GM12875 (cell line): ENCODE measurements at regions not wholly inside any gene's neighbourhood (a gene's known extent, or its start where the extent isn't known, plus 50 kb on each side); places are given as distances from the start of the nearest gene placed in this dataset.
"Not testable (repeated sequence)": the region's sequence is repeated elsewhere in the genome, so short reads cannot be mapped to it uniquely, and the experiment has no call there.

Source experiments
- H3K4me3 ChIP-seq: one replicate; pipeline ENCODE4 v1.5.1; 2011; ENCODE audit warnings: low read depth, low read length, control low read depth
- CTCF ChIP-seq: IDR thresholded peaks from 2 replicates; pipeline ENCODE4 v1.5.1; 2011; ENCODE audit warnings: low read depth, mild to moderate bottlenecking, control low read depth, inconsistent platforms, low read length, moderate library complexity, borderline replicate concordance; ENCODE audit not compliant: insufficient read depth

- H3K4me3 ChIP-seq, result no peak overlapping the region
- no peak for TF ChIP-seq CTCF
Measured at GRCh38 chr12:90209029-90209428, 500.4 kb upstream of the ATP2B1 start.

GRCh38 chr12:90208379-90208778 is 499.7 kb upstream of the ATP2B1 start:
- H3K4me3 ChIP-seq, result not testable (repeated sequence)

GRCh38 chr12:90207799-90208198 is 499.2 kb upstream of the ATP2B1 start:
- no peak for TF ChIP-seq CTCF
- no peak overlapping the region for H3K4me3 ChIP-seq

GRCh38 chr12:90205165-90205564 is 496.5 kb upstream of the ATP2B1 start:
- no peak for TF ChIP-seq CTCF

GRCh38 chr12:90203556-90203955 is 494.9 kb upstream of the ATP2B1 start:
- TF ChIP-seq CTCF, result no peak
- no peak overlapping the region for H3K4me3 ChIP-seq

More at GRCh38 chr12:90205165-90205564, 496.5 kb upstream of the ATP2B1 start:
- no peak overlapping the region for H3K4me3 ChIP-seq

GRCh38 chr12:90199006-90199405 is 490.4 kb upstream of the ATP2B1 start:
- H3K4me3 ChIP-seq, result no peak overlapping the region
- TF ChIP-seq CTCF, result no peak

GRCh38 chr12:90193500-90193899 is 484.9 kb upstream of the ATP2B1 start:
- H3K4me3 ChIP-seq, result no peak overlapping the region

More at GRCh38 chr12:90193500-90193899, 484.9 kb upstream of the ATP2B1 start:
- no peak for TF ChIP-seq CTCF
